ENCODE measurements at regions not wholly inside any gene's neighbourhood (a gene's known extent, or its start where the extent isn't known, plus 50 kb on each side); places are given as distances from the start of the nearest gene placed in this dataset.

DNA sequence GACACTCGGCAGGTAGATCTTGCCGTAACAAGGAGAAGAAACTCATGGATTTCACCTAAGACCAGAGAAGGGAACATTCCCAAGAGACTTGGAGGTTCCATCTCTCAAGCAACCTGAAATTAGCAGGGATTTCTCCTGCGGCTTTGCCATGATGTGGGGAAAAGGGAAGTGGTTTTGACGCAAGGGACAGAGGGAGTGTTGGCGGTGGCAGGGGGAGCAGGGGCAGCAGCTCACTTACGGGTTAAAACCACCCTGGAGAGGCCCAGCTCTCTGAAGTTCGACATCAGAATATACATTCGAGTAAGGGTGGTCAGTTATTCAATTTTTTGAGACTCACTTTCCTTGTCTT, 76.1 kb upstream of the POMP start:
- DNase-seq (ENCODE audit: low read depth): no peak
- TF ChIP-seq, protein P1, sequence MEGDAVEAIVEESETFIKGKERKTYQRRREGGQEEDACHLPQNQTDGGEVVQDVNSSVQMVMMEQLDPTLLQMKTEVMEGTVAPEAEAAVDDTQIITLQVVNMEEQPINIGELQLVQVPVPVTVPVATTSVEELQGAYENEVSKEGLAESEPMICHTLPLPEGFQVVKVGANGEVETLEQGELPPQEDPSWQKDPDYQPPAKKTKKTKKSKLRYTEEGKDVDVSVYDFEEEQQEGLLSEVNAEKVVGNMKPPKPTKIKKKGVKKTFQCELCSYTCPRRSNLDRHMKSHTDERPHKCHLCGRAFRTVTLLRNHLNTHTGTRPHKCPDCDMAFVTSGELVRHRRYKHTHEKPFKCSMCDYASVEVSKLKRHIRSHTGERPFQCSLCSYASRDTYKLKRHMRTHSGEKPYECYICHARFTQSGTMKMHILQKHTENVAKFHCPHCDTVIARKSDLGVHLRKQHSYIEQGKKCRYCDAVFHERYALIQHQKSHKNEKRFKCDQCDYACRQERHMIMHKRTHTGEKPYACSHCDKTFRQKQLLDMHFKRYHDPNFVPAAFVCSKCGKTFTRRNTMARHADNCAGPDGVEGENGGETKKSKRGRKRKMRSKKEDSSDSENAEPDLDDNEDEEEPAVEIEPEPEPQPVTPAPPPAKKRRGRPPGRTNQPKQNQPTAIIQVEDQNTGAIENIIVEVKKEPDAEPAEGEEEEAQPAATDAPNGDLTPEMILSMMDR (conservative IDR thresholded peaks at IDR 0.05; ENCODE audit: low read depth, low read length): no peak
- no peak overlapping the region for H3K4me3 ChIP-seq (ENCODE audit: low read length)

DNA sequence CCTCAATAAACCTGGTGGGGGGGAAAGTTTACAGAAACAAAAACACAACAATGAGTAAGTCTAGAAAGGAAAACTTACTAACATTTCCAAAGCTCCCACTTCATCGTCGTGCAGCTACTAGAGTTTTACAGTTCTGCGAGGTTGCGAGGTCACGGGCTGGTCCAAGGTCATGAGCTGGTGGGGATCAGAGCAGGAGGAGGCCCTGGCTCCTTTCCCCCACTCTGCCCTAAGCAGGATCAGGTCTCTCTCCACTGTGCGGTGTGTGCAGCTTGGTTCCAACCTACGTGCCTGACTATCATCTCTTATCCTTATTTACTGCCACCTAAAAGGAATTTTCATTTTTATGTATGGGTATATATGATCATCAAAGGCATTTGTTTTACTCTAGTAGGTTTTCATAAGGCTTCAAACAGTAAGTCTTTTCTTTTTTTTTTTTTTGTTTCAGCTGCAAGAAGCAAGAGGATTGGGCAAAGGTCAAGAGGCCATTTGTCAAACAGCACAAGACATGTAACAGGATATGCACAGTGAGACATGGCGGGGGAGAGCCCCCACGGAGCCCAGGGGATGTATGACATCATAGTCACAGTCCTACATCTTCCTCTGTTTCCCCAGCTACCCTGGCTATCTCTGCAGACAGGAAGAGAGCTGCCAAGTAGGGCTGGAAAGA, 76.6 kb upstream of the POMP start:
- no peak for DNase-seq (ENCODE audit: low read depth)
- no peak overlapping the region for H3K4me3 ChIP-seq (ENCODE audit: low read length)
- TF ChIP-seq, protein P1 (conservative IDR thresholded peaks at IDR 0.05; ENCODE audit: low read depth, low read length): no peak

GRCh38 chr13:28581451-28581850, 77.5 kb upstream of the POMP start:
- no peak overlapping the region for H3K4me3 ChIP-seq (ENCODE audit: low read length)
- DNase-seq (ENCODE audit: low read depth): no peak
- TF ChIP-seq, protein P1 (conservative IDR thresholded peaks at IDR 0.05; ENCODE audit: low read depth, low read length): no peak

- no peak for DNase-seq (ENCODE audit: low read depth)
- TF ChIP-seq, protein P1 (conservative IDR thresholded peaks at IDR 0.05; ENCODE audit: low read depth, low read length): no peak
- no peak overlapping the region for H3K4me3 ChIP-seq (ENCODE audit: low read length)
These were observed 79.2 kb upstream of the POMP start for GRCh38 chr13:28579736-28580135.

GRCh38 chr13:28579322-28579721, 79.6 kb upstream of the POMP start:
- TF ChIP-seq, protein P1 (conservative IDR thresholded peaks at IDR 0.05; ENCODE audit: low read depth, low read length): no peak
- no peak overlapping the region for H3K4me3 ChIP-seq (ENCODE audit: low read length)
- DNase-seq (ENCODE audit: low read depth): no peak

DNA sequence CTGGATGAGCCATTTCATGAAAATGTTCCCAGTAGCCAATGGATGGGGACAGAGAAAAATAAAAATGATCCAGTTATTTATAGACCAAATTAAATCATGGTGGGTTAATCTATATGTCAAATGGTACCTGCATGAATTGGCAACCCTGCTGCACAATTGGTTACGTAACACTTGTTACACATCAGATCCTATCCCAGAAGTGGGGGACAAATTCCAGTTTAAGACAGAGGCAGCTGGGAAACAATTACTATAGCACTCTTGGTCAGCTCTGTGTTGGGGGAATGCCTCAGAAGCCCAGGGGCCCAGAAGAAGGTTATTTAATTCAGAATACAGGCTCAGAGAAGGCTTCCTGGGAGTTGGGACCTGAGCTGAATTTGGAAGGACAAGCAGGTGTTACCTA, 81.1 kb upstream of the FLT1 start:
- no peak overlapping the region for H3K4me3 ChIP-seq (ENCODE audit: low read length)
- DNase-seq (ENCODE audit: low read depth): no peak

GRCh38 chr13:28575200-28575599, 80.3 kb upstream of the FLT1 start:
- no peak overlapping the region for H3K4me3 ChIP-seq (ENCODE audit: low read length)
- TF ChIP-seq, protein P1 (conservative IDR thresholded peaks at IDR 0.05; ENCODE audit: low read depth, low read length): no peak
- DNase-seq (ENCODE audit: low read depth): no peak

More for the DNA sequence above, 81.1 kb upstream of the FLT1 start:
- TF ChIP-seq, protein P1 (conservative IDR thresholded peaks at IDR 0.05; ENCODE audit: low read depth, low read length): no peak
